DMS53 treated with DMSO at 0.1 percent for 48 hours (cell line): ENCODE measurements at regions not wholly inside any gene's neighbourhood (a gene's known extent, or its start where the extent isn't known, plus 50 kb on each side); places are given as distances from the start of the nearest gene placed in this dataset.
"Not testable (repeated sequence)": the region's sequence is repeated elsewhere in the genome, so short reads cannot be mapped to it uniquely, and the experiment has no call there.

Source experiments
- DNase-seq: peaks from one replicate; lab custom pipeline; 2025; ENCODE audit not compliant: unreplicated experiment; lab: John Stamatoyannopoulos, UW

DNA sequence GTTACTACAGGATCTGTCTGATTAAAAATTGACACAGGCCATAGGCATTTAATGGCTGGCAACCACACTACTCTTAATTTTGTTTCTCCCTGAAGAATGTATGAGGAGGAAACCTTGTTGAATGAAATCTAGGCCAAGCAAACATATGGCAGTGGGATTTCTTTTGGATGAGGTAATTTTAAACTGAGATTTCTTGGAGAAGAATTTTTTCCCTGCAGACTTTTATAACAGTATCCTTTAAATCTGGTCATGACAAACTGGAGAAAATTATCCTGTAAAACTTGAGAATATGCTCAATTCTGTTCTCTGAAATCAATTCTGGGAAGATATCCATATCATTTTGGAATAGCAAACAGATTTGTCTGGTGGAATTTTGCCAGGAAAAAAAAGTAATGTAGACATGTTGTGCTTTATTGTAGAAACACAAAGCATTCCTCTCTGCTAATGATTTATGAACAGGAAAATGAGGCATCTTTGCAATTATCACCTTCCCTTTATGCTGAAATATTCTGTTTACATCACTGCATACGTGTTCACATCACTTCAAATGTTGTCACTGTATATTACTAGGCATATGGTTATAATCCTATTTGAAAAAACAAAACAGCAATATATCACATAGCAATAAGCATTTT lies 108.3 kb upstream of the ARSJ start:
- DNase-seq: no peak

DNA sequence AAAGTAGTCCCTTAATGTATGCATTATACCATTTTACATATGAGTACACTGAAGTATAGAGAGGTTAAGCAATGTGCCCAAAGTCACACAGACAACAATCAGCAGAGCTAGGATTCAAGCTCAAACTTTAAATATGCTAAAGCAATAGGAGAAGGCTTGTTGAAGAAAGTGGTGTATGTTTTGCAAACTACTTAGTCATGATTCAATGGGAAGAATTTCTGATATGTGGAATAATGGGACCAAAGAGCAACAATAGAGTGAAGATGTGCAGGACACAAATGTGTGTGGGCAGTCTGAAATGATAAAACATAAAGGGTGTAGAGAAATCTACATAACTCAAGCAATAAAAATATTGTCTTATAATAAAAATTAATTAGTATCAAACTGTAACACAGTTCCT lies 109.0 kb upstream of the ARSJ start:
- no peak for DNase-seq

DNA sequence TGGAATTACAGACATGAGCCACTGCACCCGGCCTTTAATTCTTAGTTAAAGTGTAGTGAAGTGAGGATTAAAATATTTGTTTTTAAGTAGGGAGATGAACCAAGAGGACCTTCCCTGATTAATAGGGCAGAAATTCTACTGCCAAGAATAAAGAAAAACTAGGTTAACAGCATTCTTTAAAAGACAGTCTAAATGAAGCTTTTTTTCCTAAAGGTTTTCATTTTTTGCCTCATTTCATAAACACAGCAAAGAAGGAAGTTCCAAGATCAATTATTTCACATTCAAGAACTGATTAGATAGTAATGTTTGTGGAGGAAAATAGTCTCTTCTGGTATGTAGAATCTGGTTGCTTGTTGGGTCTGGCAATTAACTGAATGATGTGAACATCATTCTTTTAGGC lies 112.1 kb upstream of the ARSJ start:
- DNase-seq: no peak

DNA sequence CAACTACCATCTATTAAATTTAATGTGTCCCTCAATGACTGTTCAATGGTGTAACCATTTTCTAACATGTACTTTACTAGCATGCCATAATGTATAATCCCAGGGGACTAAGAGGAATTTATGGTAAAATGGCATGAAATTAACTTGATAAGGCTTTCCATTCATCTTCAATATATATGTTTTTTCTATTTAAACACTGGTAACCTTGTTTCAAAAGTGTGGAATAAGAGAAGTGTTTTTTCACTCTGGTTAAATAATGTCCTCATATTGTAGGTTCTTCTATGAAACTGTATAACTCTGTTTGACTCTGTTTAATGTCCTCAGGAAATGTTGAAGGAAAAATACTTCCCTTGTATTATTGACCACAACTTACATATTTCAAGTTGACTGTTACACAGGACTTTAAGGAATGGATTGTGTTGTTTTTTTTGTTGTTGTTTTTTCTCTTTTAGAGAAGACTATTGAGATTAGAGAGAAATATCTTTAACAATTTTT lies 113.8 kb upstream of the ARSJ start:
- no peak for DNase-seq

DNA sequence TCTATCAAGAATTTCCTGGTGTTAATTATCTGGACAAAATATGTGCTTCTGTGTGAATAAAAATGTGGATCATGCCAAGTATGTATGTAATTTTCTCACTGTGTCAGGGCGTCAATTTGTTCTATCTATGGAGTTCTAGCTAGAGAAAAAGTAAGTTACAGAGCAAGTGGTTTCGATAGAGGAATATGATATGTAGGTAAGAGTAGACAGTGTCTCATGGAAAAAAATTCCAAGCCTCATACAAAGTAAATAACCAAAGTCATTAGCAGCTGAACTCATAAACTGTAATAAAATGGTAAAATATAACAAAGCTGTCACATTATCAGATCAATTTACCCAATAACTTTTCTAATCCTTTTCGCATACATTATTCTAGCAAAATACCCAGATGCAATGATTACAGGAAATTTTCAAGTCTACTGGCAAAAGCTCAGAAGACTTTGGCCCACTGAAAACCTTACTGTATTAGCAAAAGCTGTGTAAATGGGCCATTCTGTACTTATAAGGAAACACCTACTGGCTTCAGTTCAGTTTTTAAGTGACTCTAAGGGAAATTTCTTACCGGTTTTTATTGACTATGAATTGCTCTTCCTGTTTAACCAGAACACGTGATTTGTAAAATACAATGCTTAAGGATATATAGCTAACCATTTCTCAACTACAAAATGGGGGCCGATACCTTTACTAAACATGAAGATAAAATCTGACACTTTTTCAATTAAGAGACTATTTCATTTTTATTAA lies 121.0 kb upstream of the ARSJ start:
- no peak for DNase-seq

DNA sequence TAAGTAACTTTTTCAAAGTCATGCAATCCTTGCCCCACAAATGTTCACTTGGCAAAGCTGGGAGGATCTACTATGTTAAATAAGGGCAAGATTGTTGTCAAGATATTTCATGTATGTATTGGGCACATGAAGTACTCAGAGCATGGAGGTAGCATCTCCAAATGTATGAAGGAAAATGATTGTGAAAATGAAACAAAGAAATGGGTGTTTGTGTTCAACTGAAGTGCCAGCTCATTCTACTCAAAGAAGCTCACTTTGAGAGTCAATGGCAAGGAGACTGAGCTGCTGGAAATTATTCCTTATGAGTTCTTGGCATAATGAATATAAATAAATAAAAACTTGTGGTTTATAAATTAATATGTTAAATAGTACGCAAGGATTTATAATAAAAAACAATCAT lies 124.5 kb upstream of the ARSJ start:
- DNase-seq: no peak

DNA sequence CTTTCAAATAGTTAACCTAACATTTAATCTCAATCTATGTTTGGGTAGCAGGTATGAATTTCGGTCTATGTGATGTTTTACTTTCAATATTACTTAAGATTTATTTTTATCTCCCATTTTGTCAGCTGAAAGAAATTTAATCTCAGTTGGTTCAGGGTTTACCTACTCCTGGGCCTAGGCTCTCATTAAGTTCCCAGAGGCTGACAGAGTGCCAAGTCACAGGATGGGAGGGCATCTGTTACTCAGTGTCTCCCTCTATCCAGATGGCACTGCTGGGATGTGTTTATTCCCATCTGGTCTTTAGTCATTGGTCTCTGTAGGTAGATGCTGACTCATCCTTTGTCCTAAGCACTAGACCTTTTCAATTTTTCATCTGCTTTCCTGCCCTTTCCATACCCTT lies 129.4 kb upstream of the ARSJ start:
- DNase-seq: peak; percentile 68

DNA sequence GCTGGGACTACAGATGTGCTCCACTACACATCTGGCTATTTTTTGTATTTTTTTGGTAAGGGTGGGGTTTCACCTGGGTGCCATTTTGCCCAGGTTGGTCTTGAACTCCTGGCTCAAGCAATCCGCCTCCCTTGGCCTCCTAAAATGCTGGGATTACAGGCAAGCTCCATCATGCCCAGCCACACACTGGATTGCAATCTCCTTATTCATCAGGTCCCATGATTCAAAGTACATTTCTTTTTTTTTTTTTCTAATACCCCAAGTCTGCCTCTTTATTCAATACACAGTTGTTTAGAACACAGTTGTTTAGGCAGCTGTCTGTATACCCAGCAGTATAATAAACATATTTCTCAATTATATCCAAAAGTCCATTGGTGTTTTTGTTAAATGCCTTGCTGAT lies 130.3 kb upstream of the ARSJ start:
- DNase-seq: no peak

DNA sequence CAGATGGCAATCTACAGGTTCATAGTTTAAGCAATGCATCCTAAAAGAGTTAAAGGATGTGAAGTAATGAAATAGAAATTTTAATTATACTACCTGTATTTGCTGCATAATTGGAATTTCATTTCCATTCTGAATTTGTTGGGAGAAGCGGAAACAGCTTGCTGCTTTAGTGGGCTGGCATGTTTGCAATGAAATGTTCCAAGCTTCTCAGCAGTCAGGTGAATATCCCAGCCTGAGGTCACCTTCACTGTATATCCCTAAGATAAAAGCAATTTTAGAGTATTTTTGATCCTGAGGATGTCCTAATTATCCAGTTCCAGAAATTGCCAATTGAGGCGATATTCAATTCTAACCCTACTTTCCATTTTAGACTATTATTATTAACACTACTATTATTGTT lies 136.1 kb upstream of the ARSJ start:
- no peak for DNase-seq

DNA sequence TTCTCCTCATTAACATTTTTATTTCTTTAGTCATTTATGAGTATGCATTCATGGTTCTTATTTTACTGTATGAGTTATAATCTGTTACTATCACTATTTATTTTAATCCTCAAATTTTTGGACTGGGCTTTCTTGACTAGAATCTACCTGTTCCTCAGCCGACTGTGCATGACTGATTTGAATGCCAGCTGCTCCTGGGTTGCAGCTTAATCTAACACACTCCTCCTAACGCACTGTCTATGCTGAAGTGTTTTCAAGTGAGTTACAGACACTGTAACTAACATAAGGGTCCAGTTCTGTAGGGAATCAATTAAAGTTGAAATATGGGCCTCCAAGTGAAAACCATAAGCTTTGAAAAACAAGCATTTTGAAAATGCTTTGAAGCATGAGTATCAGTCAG lies 137.4 kb upstream of the ARSJ start:
- no peak for DNase-seq

DNA sequence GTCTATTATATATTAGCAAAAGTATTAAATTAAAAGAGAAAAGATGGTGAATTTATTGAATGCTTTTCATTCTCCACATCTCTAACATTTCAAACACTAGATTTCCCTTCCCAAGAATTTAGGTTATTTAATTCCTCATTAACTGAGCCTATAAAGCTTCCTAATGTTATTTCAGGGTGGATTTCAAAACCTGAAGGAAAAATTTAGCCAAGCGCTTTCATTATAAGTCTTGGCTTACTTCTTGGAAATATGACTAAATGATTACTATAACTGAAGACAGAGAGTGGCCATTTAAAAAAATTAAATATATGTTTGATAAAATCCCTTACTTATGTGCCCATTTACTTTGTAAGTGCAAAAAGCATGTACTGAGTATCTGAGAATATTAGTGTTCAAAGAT lies 141.8 kb upstream of the ARSJ start:
- DNase-seq: no peak

DNA sequence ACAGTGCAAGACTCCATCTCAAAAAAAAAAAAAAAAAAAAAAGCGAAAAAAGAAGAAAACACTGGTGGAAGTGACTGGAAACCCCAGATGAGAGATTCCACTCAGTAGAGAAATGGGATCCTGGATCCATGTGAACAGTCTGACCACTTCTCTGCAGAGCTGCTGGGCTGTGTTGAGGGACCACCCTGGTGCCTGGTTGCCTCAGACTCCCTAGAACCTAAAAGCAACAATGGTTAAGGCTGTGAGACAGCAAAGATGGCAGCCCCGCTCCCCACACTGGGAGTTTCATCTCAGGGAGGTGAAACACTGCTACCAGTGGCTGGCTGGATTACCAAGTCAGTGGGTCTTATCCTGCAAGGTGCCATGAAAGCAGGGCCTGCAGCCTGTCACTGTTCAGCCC lies 152.8 kb upstream of the ARSJ start:
- no peak for DNase-seq

DNA sequence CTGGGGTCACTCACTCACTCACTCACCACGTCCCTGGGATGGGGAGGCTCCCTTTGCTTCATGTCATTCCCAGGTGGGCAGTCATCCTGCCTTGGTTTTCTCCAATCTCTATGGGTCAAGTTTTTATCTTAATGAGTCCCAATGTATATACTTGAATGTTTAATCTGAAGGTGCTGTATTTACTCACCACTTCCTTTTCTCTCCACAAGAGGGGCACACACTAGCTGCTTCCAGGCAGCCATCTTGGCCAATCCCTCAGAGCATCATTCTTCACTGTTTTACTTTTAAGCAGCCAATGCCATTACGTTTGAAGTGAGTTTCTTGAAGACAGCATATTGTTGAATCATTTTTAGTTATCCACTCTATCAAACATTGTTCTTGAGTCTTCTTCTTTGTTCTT lies 153.4 kb upstream of the ARSJ start:
- DNase-seq: peak; percentile 1

DNA sequence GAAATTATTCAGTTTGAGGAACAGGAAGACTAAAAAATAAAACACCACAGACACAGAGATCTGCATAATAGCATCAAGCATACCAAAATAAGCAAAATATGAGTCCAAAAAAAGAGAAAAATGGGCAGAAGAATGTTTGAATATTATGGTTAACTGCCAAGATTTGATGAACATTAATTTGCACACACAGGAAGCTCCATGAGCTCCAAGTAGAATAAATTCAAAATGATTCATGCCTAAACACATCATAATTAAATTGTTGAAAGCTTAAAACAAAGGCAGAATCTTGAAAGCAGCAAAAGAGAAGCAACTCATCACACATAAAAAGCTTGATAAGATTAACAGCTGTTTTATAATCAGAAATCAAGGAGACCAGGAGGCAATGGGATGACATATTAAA lies 156.6 kb upstream of the ARSJ start:
- no peak for DNase-seq

DNA sequence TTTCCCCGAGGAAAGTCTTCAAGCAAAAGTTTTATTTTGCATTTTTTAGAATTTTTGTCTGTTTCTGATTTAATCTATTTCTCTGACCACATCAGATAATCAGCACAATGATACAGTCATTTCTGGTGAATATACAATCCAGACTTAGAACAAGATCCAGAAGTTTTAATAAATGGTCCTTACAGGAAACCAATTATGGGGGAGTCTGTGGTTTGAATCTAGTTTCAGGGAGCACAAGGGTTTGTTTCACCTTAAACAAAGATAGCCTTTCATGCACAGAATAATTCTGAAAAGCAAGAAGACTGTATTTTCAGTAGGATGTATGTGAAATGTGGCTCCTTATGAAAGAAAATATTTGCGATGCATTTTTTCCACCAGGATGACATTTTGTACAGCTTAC lies 158.5 kb upstream of the ARSJ start:
- no peak for DNase-seq

DNA sequence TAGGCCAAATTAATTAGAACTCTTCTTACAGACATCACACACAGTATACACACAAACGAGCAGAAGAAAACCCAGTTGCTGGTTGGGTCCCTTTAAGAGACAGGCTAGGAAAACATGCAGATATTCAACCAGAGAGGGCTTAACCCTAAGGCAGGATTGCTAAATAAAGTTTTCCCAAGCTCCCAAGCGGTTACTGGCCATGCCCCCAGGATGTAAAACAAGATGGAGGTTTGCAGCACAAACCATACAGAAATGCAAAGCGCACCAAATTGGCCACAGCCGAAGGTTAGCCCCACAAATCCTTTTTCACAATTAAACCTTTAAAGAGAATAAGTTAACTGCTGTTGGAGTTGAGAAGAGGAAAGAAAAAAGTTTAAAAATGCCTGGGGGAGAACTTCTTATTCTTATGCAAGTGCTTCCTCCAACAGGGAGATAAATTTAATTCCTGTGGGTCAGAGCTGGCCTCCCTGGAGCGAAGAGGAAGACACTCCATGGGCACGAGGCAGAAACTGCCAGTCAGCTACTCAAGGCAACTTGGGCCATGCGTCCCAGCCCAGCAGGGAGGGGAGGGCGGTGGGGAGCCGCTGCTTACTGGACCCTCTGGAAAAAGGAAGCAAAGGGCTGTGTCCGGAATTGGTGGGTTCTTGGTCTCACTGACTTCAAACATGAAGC lies 167.6 kb upstream of the ARSJ start:
- no peak for DNase-seq

DNA sequence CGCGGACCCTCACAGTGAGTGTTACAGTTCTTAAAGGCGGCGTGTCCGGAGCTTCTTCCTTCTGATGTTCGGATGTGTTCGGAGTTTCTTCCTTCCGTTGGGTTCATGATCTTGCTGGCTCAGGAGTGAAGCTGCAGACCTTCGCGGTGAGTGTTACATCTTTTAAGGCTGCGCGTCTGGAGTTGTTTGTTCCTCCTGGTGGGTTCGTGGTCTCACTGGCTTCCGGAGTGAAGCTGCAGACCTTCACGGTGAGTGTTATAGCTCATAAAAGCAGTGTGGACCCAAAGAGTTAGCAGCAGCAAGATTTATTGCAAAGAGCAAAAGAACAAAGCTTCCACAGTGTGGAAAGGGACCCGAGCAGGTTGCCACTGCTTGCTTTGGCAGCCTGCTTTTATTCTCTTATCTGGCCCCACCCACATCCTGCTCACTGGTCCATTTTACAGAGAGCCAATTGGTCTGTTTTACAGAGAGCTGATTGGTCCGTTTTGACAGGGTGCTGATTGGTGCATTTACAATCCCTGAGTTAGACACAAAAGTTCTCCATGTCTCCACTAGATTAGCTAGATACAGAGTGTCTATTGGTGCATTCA lies 168.3 kb upstream of the ARSJ start:
- DNase-seq: not testable (repeated sequence)

DNA sequence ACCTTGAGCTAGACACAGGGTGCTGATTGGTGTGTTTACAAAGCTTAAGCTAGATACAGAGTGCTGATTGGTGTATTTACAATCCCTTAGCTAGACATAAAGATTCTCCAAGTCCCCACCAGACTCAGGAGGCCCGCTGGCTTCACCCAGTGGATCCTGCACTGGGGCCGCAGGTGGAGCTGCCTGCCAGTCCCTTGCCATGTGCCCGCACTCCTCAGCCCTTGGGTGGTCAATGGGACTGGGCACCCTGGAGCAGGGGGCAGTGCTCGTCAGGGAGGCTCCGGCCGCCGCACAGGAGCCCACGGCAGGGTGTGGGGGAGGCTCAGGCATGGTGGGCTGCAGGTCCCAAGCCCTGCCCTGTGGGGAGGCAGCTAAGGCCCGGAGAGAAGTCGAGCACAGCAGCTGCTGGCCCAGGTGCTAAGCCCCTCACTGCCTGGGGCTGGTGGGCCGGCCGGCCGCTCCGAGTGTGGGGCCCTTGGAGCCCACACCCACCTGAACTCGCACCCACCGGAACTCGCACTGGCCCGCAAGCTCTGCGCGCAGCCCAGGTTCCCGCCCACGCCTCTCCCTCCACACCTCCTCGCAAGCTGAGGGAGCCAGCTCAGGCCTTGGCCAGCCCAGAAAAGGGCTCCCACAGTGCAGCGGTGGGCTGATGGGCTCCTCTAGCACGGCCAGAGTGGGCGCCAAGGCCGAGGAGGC lies 169.1 kb upstream of the ARSJ start:
- not testable (repeated sequence) for DNase-seq

DNA sequence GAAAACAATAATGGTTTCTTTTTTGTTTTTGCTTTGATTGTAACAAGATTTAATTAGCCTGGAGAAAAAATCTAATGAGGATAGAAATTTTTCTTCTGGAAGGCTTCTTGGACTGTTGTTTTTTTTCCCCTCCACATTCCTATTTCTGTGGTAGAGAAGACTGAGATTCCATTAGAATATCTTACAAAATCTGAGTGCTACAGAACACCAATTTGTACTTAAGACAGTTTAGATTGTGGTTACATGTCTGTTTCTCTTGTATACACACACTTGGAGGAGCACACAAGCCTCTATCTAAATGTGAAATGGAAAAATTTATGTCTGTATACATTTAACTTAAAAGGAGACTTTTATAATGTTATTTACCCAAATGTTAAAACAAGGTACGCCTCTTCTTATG lies 176.9 kb upstream of the ARSJ start:
- DNase-seq: no peak

DNA sequence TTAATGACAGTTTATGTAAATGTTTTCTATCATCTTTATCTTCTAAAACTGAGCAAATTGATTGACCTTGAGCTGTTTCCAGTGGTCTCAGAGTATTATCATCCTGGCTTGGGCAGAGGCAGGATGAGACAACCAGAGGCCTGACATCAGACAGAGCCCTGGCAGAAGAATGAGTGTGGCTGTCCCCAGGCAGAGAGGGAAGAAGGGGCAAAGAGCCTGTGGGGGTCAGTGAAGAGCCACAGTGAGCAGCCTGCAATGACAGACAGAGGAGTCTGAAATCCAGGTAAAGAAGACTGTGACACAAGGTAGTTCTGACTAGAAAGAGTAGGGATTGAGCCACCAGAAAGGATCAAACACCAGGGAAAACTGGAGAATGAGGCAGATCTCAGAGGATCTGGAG lies 182.4 kb upstream of the ARSJ start:
- DNase-seq: no peak

DNA sequence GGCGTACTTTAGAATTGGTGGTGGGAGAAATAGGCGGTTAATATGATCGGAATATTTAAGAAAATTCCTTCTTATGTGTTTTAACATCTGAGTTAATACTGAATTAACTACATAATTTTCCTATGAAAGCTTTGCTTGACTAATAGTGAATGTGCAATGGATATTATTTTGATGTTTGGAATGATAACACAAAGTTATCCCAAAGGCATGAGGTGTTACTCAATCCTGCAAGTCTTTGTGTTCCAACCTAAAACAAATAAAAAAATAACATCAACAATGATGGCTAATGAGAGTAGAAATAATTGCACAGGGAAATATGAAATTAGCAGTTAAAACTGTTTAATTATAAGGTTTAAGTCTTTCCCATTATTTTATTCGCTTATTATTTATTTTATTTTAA lies 183.6 kb upstream of the ARSJ start:
- DNase-seq: no peak
